ENCODE measurements at regions not wholly inside any gene's neighbourhood (a gene's known extent, or its start where the extent isn't known, plus 50 kb on each side); places are given as distances from the start of the nearest gene placed in this dataset.

DNA sequence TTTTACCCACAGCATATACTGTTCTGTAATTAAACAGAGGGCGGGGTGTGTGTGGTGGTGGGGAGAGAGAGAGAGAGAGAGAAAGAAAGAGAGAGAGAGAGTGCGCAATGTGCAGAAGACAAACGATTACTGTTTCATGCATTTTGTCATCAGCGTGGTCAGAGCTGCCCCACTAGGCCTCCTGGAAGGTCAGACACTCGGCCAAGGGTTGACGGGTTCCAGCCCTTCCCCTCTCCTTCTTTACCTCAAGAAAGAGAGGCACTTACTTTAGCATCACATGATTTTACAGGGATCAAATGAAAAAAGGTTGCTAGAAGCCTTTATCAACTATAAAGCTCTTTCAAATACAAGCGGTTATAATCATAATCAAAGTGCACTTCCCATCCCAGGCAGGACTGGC is 269.2 kb upstream of the SORL1-AS1 start:
- TF ChIP-seq POLR2A (IDR thresholded peaks at IDR 0.05; ENCODE audit: low read depth, low read length): no peak
- no peak for TF ChIP-seq TAF1 (IDR thresholded peaks at IDR 0.05; ENCODE audit: borderline replicate concordance, low read depth, low read length)
- no peak for TF ChIP-seq POLR2AphosphoS5 (IDR thresholded peaks at IDR 0.05; ENCODE audit: low read depth, low read length)
